Fibroblast of lung (primary cell): ENCODE measurements at regions not wholly inside any gene's neighbourhood (a gene's known extent, or its start where the extent isn't known, plus 50 kb on each side); places are given as distances from the start of the nearest gene placed in this dataset.

Experiments used
- DNase-seq, 2 donors: peaks; one replicate each; pipeline versions ENCODE4 v3.0.0 to v3.0.0-alpha.2; 2010; ENCODE audit warnings: low read depth in 2 of 2
- H2AFZ ChIP-seq: 2 replicates; pipeline ENCODE4 v1.5.1; 2012; ENCODE audit warnings: low read length, control low read depth, inconsistent platforms
- H3K27ac ChIP-seq: 2 replicates; pipeline ENCODE4 v1.5.1; 2011; ENCODE audit warnings: low read length, control low read depth; ENCODE audit not compliant: insufficient read depth
- H3K27me3 ChIP-seq: 2 replicates; pipeline ENCODE4 v1.5.1; 2011; ENCODE audit warnings: mild to moderate bottlenecking, low read length; ENCODE audit not compliant: control insufficient read depth, insufficient read depth
- H3K36me3 ChIP-seq: 2 replicates; pipeline ENCODE4 v1.5.1; 2011; ENCODE audit warnings: low read length; ENCODE audit not compliant: control insufficient read depth, insufficient read depth
- H3K4me1 ChIP-seq: 2 replicates; pipeline ENCODE4 v1.5.1; 2011; ENCODE audit warnings: low read length; ENCODE audit not compliant: control insufficient read depth, insufficient read depth; ENCODE audit errors: extremely low read depth
- H3K4me2 ChIP-seq: 2 replicates; pipeline ENCODE4 v1.5.1; 2011; ENCODE audit warnings: low read length, control low read depth; ENCODE audit not compliant: insufficient read depth; ENCODE audit errors: extremely low read depth
- H3K4me3 ChIP-seq, 4 experiments: fragments of 200-600 bp in 1 of 4; sonication (generic) in 1 of 4; replicated peaks in 1 of 4; 2 replicates each; pipeline ENCODE4 v1.5.1; 2011 to 2016; ENCODE audit warnings: low read length in 4 of 4, low read depth in 3 of 4, mild to moderate bottlenecking in 3 of 4, control low read depth in 2 of 4, inconsistent platforms in 1 of 4, mixed read lengths in 1 of 4; ENCODE audit not compliant: insufficient read depth in 1 of 4; ENCODE audit errors: control extremely low read depth in 1 of 4
- H3K79me2 ChIP-seq: 2 replicates; pipeline ENCODE4 v1.5.1; 2012; ENCODE audit warnings: mild to moderate bottlenecking, low read length, inconsistent platforms; ENCODE audit not compliant: control insufficient read depth, insufficient read depth
- H3K9ac ChIP-seq: 2 replicates; pipeline ENCODE4 v1.5.1; 2011; ENCODE audit warnings: mild to moderate bottlenecking, low read length, control low read depth; ENCODE audit not compliant: insufficient read depth
- H3K9me3 ChIP-seq: 2 replicates; pipeline ENCODE4 v1.5.1; 2012; ENCODE audit warnings: low read depth, low read length; ENCODE audit not compliant: control insufficient read depth, insufficient read depth
- H4K20me1 ChIP-seq: 2 replicates; pipeline ENCODE4 v1.5.1; 2011; ENCODE audit warnings: low read length; ENCODE audit not compliant: control insufficient read depth, insufficient read depth; ENCODE audit errors: extremely low read depth
- CTCF ChIP-seq, 2 donors: IDR thresholded peaks in 1 of 2; conservative IDR thresholded peaks in 1 of 2; 1 replicate in 1 of 2; 2 replicates in 1 of 2; pipeline ENCODE4 v1.5.1; 2011 to 2012; ENCODE audit warnings: low read length in 2 of 2, control low read depth in 1 of 2, inconsistent platforms in 1 of 2, low read depth in 1 of 2, mild to moderate bottlenecking in 1 of 2
- EZH2 ChIP-seq: IDR thresholded peaks from 2 replicates; pipeline ENCODE4 v1.5.1; 2012; ENCODE audit warnings: low read length, control low read depth, mild to moderate bottlenecking; ENCODE audit errors: missing control alignments

DNA sequence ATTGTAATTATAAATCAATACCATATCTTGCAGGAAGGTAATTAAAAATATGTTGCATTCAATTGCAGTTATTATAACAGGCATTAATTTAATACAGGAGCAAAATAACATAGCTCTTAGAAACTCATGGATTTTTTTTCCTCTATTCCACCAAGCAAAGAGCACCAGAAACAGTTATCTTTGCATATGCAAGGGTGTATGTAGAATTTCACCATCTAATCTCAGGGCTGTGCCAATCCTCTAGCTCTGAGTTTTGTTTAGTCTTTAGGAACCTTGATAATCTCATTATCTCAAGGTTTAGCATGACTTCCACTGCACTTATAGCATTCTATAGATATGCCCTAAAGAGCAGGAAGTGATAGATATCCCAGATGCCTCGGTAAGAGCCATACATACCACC lies 197.5 kb downstream of the VEGFC start:
- no peak for DNase-seq
- Histone ChIP-seq H3K4me3 (no peak overlapping the region), H4K20me1 (no peaks in the 10 kb centered on the region), H3K4me1 (no peaks in the 10 kb centered on the region), H3K79me2 (no peaks in the 10 kb centered on the region), H3K4me2 (no peak overlapping the region), H3K27ac (no peak overlapping the region), H3K27me3 (no peaks in the 10 kb centered on the region), H3K9me3 (no peaks in the 10 kb centered on the region), H3K9ac (no peak overlapping the region), H2AFZ (no peak overlapping the region), H3K36me3 (no peaks in the 10 kb centered on the region)
- TF ChIP-seq EZH2 (no peak), CTCF (conservative IDR thresholded peaks at IDR 0.05 in 1 of 2, IDR thresholded peaks at IDR 0.05 in 1 of 2; ENCODE audit: low read depth in 1 of 2, low read length in 2 of 2) (no peak)

DNA sequence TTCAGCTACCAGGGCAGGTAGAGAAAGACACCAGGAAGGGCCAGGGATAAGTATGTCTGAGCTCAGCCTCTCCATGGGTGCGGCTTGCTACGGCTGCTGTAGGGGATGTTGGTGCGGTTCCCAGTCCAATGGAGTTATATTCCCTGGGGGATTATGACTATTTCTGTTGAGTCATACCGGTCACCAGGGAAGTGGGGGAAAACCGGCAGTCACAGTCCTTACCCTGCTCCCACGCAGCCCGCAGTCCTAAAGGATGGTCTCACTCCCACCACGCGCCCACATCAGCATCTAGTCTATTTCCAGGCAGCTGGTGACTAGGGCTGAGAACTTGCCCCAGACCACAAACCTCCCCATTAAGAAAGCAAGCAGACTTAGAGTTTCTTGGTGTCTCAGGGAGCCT lies 191.6 kb downstream of the VEGFC start:
- H2AFZ ChIP-seq = no peak overlapping the region

DNA sequence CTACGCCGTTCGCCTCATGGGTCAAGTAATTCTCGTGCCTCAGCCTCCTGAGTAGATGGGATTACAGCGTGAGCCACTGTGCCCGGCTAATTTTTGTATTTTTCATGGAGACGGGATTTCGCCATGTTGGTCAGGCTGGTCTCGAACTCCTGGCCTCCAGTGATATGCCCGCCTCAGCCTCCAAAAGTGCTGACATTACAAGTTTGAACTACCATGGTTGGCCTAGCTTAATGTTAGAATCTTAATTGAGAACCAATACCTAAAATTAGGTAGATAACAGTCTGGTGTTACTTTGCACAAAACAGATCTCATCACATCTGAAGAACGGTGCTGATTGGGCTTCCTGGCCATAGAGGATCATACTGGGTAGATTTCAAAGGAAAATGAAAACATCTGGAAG lies 184.9 kb downstream of the VEGFC start:
- DNase-seq = no peak
- no peak overlapping the region for H3K4me3 ChIP-seq
- H3K27ac ChIP-seq = no peak overlapping the region
- H3K9ac ChIP-seq = no peak overlapping the region
- H3K4me2 ChIP-seq = no peak overlapping the region
- no peaks in the 10 kb centered on the region for H3K79me2 ChIP-seq
- H4K20me1 ChIP-seq = no peaks in the 10 kb centered on the region
- TF ChIP-seq EZH2 = no peak
- no peak for TF ChIP-seq CTCF (conservative IDR thresholded peaks at IDR 0.05 in 1 of 2, IDR thresholded peaks at IDR 0.05 in 1 of 2; ENCODE audit: low read depth in 1 of 2, low read length in 2 of 2)
- no peaks in the 10 kb centered on the region for H3K27me3 ChIP-seq
- no peaks in the 10 kb centered on the region for H3K9me3 ChIP-seq
- H3K36me3 ChIP-seq = no peaks in the 10 kb centered on the region
- no peak overlapping the region for H2AFZ ChIP-seq
- no peaks in the 10 kb centered on the region for H3K4me1 ChIP-seq

More for the DNA sequence above, 191.6 kb downstream of the VEGFC start:
- TF ChIP-seq EZH2 (no peak), CTCF (conservative IDR thresholded peaks at IDR 0.05 in 1 of 2, IDR thresholded peaks at IDR 0.05 in 1 of 2; ENCODE audit: low read depth in 1 of 2, low read length in 2 of 2) (no peak)
- H3K4me3 ChIP-seq = no peak overlapping the region
- no peaks in the 10 kb centered on the region for H3K4me1 ChIP-seq
- no peaks in the 10 kb centered on the region for H4K20me1 ChIP-seq
- DNase-seq = peak in 1 of 2 donors; percentile 78
- no peaks in the 10 kb centered on the region for H3K79me2 ChIP-seq
- no peaks in the 10 kb centered on the region for H3K9me3 ChIP-seq
- H3K36me3 ChIP-seq = no peaks in the 10 kb centered on the region
- H3K27me3 ChIP-seq = no peaks in the 10 kb centered on the region
- no peak overlapping the region for H3K9ac ChIP-seq
- no peak overlapping the region for H3K4me2 ChIP-seq
- no peak overlapping the region for H3K27ac ChIP-seq
